ENCODE measurements at regions not wholly inside any gene's neighbourhood (a gene's known extent, or its start where the extent isn't known, plus 50 kb on each side); places are given as distances from the start of the nearest gene placed in this dataset.

DNA sequence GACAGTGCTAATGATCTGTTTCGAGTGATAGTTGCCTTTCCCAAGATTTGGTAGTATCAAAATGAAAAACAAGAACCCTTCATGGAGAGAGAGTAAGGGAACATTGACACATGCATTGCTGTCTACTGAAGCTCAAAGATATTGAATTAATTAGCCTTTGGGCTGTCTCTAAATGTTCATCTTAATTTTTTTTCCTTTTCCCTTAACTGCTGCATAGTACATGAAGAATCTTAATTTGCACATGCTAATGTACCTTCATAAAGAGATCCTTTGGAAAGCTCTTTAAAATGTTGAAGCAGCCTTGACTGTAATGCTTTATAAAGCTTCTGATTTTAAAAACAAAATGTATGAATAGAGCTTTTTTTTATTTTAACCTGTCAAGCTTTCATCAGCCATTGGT is 452.2 kb downstream of the TUSC7 start:
- no peak for DNase-seq (ENCODE audit: low read depth in 4 of 4, low spot score in 3 of 4)

DNA sequence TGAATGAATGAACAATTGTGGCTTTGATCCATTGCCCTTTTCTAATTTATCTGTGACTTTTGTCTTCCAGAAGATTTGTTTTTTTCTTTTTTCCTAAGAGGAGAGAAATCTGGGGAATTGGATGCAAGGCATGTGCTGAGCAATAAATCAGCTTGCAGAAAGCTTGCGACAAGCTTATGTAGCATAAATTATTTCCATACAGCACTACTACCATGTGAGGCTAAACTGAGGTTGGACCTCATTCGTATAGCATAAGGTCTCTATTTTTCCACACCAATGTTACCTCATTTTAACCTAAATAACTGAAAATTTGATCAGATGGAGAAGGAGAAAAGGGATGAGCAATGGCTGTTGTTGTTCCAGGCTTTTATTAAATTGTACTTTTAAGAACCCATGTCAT is 455.6 kb downstream of the TUSC7 start:
- DNase-seq (ENCODE audit: low read depth in 4 of 4, low spot score in 3 of 4): no peak

DNA sequence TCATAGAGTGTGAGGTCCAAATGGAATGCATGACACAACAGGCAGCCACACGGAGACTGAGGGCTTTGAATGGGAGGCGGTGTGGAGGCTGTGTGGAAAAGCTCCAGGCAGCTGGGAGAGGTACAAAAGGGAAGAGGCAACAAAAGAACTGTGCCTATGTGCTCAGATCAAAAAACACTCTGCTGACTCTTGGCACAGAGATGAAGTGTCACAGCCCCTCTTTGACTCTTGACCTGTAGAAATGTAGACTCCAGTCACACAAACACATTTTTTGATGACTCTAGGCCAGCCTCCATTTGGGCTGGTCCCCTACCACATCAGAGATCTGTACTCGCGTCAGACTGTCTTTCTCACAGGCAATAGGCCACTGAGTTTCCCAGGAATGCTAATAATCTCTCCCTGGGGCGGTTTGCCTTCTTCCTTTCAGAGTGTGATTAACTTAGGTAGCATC is 456.0 kb downstream of the TUSC7 start:
- DNase-seq (ENCODE audit: low read depth in 4 of 4, low spot score in 3 of 4): no peak

DNA sequence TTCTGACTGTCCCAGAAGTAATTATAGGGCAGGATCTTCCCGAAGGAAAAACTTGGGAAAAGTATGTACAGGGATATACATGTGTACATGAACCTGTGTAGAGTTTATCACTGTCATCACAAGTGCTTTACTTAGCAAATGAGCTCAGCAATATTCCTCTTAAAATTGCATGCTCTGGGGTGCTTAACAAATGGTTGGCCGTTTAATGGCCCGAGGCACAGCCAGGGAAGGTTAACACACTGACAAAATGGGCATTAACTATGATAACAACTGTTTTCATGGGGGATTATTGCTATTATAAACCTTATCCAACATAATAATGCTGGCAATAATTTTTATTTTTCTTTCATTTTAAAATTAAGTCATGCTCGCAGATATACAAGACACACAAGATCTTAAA is 459.3 kb downstream of the TUSC7 start:
- no peak for DNase-seq (ENCODE audit: low read depth in 4 of 4, low spot score in 3 of 4)

DNA sequence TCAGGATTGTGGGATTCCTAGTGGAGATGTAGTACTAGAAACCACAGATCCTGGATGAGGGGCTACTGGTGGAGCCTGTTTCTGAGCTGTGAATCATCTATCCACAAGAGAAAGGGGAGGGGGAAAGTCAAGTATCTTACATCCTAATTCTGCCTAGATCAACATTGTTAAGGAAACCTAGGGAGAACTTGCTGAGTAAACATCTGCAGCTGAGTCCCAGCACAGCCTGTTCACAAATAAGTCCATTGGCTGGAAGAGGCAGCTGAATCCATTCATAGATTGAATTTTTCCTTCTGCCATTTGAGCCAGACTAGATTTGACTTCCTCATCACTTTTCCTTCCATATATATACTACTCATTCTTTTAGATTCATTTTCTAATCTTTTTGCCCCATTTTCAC is 460.5 kb downstream of the TUSC7 start:
- DNase-seq (ENCODE audit: low read depth in 4 of 4, low spot score in 3 of 4): no peak

DNA sequence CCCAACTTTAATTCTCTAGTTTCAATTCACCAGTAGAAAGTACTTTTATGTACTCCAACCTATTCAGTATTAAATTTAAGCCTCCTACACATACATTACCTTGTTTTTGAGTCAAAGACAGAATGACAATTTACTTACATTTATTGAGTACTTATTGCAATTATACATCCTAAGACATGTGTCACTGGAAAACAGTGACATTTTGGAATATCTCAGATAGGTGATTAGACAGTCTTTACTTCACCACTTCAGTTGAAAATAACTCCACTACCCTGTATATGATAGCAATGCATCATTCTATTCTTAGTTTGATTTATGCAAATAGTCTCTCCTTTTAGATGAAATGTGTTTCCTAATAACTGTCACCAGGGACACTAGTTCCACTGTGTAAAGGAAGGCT is 461.5 kb downstream of the TUSC7 start:
- no peak for DNase-seq (ENCODE audit: low read depth in 4 of 4, low spot score in 3 of 4)

DNA sequence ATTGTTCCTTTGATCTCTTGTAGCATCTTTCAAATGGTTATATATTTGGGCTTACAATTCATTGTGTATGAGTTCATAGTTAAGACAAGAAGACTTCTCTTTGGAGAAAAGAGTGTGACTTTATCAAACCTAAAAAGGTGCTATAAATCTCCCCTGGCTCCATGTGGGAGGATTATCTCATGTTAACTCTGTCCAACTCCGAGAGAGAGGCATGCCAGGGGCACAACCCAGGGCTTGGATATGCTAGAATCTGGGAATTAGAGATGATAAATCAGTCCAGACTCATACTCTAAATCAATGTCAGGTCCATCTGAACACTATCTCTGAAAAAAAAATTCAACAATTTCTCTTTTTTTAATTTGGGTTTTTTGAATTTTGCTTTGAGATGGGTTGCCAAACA is 462.8 kb downstream of the TUSC7 start:
- no peak for DNase-seq (ENCODE audit: low read depth in 4 of 4, low spot score in 3 of 4)

DNA sequence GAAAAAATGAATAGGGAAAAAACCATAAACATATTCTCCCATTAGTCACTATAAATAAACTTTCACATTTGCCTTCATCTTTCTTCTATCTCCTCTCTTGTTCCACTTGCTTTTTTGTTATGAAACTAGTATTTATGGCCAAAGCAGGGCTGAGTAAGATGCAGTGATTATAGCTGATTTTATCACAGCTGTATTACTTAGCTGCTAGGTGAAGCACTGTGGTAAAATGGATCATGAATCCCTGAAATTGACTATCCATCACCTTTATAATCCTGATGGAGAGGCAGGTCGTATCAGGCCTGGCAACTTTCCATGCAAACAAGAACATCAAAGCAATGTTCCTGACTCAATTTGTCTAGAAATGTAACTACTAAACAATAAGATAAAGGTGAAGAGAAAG is 471.6 kb downstream of the TUSC7 start:
- no peak for DNase-seq (ENCODE audit: low read depth in 4 of 4, low spot score in 3 of 4)

DNA sequence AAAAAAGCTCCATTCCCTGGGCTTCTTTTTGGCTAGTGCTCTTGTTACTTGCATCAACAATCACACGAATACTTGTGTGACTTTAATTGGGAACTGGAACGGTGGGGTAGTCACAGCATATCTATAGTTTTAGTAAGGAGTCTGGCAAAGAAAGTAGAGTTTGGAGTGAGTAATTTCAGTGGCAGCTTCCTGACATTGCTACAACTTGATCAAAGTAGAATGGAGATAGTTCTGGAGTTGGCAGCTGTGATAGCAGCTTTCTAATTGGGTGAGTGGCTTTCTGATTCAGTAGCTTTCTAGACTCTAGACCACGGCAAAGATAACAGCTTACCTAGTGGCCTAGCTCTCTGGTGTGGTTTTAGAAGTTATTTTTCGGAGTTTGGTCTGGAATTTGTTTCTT is 475.0 kb downstream of the TUSC7 start:
- DNase-seq (ENCODE audit: low read depth in 4 of 4, low spot score in 3 of 4): no peak

DNA sequence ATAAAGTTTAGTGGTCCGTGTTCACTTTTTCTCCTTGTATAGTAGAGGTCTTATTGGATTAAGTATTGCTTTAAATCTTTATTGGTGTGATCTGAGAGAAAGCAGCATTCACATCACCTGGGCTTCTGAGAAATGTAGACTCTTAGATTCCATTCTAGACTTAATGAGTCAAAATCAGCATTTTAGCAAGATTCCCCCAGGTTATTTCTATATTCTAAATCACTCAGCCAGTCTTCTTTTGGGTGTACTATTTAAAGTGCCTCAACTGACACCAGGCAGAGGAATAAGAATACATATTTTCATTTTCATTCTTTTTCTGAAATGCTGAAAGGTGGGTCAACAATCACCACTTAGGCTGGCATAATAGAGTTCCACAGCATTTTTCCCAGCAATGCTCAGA is 481.7 kb downstream of the TUSC7 start:
- DNase-seq (ENCODE audit: low read depth in 4 of 4, low spot score in 3 of 4): no peak

DNA sequence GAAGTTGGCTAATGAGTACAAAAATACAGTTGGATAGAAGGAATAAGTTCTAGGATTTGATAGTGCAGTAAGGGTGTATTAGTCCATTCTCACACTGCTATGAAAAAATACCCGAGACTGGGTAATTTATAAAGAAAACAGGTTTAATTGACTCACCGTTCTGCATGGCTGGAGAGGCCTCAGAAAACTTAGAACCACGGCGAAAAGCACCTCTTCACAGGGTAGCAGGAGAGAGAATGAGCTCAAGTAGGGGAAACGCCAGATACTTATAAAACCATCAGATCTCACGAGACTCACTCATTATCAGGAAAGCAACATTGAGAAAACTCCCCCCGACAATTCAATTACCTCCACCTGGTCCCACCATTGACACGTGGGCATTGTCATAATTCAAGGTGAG is 483.3 kb downstream of the TUSC7 start:
- no peak for DNase-seq (ENCODE audit: low read depth in 4 of 4, low spot score in 3 of 4)

DNA sequence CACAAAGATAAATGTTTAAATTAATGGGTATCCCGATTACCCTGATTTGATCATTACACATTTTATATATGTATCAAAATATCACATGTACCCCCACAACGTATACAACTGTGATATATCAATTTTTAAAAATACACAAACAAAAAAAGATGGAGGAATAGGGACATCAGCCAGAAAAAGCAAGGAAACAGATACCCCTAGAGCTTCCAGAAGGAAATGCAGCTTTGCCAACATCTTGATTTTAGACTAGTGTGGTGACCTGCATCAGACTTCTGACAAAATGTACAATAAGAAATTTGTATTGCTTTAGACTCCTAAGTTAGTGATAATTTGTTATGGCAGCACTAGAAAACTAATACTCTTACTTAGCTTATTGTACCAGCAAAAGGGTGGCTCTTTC is 483.8 kb downstream of the TUSC7 start:
- DNase-seq (ENCODE audit: low read depth in 4 of 4, low spot score in 3 of 4): no peak

DNA sequence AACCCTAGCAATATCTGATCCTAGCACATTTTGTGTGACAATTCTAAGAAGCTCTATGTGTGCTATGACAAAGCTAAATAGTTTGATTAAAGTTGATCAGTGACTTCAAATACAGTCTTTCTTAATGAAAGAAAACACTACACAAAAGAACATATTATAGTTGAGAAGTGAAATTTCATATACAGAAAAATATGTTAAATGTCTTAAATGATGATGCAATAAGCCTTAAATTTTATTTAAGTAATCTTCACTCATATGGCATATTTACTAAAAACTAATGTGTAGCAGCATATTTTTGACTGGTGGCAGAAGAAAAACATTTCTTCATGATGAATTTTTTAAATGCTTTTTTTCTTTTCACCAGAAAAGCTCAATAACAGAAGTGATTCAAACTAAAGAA is 485.5 kb downstream of the TUSC7 start:
- no peak for DNase-seq (ENCODE audit: low read depth in 4 of 4, low spot score in 3 of 4)

DNA sequence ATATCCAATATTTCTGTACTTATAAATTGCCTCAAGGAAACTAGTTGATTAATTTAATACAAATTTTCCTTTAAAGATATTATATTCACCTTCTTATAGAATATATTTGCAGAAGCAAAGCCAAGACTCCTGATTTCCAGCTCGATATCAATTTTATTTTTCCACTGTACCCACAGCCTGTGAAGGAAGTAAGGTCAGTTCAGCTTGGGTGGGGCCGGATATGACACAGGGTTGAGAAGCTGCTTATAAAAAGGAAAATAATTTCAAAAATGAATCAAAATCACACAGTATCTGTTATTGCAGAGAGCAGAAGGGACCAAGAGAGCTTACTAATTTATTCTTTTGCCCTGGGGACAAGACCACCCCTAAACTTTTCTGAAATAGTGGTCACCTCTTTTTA is 491.4 kb downstream of the TUSC7 start:
- DNase-seq (ENCODE audit: low read depth in 4 of 4, low spot score in 3 of 4): no peak

DNA sequence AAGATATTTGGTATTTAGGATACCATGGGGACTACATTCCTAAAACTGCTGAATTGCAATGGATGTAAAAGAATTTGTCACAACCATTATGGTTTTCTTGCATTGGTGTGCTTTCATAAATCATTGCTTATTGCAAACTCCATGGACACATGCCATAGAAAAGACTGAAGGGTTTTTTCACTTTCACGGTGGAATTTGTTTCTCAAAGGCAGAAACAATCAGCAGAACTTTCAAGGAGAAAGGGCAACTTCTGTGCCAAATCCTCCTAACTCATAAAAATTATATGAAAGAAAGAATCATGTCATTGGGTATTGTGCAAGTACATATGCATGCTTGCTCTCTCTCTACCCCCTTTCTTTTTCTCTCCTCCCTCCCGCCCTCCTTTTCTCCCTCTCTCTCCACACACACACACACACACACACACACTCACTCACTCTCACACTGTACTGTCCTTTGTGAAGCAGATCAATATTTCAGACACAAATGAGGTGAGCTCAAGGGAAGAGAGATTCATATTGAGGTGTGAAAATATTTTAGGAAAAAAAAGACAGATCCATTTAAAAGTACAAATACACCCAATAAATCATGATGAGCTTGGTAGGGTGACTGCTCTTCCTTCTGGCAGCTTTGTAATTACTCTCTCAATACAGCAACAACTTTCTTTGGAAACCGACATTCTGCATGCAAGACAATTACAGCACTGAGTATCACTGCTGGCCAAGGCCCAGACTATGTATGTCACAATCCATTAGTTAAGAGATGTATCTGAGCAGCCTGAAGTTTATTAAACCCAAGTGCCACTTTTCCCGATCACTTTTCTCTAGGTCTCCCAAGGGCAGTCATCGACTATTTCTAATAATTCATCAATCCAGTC is 492.6 kb downstream of the TUSC7 start:
- no peak for DNase-seq (ENCODE audit: low read depth in 4 of 4, low spot score in 3 of 4)

DNA sequence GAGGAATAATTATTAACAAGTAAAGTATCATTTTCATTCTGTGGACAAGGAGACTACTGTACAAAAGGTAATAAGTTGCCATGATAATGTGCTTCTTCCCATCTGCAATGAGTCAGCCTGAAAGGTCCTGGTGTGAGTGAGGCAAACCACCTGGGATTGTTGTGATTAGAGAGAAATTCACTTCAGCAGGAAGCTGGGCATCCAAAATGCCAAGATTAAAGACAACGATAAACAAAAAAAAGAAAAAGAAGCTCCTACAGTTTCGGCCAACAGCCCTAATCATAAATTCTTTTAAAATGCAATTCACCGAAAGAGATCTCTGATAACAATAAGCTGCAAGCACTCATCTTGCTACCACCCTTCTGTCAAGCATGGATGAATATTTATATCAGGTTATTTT is 507.8 kb downstream of the TUSC7 start:
- no peak for DNase-seq (ENCODE audit: low read depth in 4 of 4, low spot score in 3 of 4)

DNA sequence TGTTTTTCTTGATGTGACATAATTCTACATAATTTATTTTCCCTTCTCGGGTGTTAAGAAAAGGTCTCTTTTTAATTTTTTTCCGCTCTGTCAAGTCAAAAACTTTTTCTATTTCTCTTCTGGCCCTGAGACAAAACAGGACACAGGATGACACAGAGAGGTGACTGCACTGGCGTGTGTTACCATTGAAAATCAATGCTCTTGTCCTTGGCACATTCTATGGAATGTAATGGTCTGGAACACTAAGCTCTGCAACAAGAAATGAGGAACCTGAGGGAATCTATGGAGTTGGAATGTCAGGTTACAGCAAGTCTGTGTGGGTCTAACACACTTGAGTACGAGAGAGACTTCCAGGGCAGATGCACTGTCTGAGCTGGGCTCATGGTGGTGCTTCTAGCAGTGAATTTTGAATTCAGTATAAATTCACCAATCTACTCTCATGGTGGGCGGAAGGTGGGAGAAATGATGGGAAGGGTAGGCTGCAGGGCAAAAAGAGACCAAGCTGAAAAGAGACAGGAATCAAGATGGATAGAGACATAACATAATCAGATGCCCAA is 508.3 kb downstream of the TUSC7 start:
- DNase-seq (ENCODE audit: low read depth in 4 of 4, low spot score in 3 of 4): no peak

DNA sequence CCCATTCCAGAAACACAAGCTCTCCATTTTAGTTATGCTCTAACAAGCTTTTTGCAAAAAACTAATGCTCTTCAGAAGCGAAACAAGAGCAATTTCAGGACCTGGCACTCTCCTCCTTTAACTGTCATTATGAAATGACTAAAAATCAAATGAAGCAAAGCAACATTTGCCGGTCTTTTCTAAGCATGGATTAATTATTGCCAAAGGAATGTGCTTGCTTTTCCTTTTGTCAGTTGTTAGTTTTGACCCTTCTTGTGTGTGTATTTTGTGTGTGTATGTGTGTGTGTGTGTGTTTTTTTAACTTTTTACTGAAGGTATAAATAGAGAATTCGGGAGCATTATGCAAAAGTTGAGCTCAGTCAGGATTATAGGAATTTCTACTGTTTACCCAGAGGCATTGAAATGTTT is 509.1 kb downstream of the TUSC7 start:
- DNase-seq (ENCODE audit: low read depth in 4 of 4, low spot score in 3 of 4): no peak

DNA sequence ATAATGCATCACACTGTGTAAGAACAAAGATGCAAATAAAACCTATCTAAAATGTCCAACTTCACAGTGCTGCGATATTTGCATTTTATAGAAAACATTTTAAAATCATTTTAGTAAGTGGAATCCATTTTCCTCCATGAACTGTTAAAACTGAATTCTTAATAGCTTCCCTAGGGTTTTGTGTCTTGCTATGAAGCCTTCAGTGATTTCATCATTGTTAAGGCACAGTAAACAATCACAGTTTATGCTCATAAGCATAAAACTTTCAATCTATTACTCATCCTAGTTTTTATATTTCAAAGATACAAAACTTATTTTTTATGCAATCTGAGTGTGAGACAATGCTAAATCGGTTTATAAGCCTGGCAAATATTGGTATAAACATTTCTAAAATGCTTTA is 509.7 kb downstream of the TUSC7 start:
- no peak for DNase-seq (ENCODE audit: low read depth in 4 of 4, low spot score in 3 of 4)

DNA sequence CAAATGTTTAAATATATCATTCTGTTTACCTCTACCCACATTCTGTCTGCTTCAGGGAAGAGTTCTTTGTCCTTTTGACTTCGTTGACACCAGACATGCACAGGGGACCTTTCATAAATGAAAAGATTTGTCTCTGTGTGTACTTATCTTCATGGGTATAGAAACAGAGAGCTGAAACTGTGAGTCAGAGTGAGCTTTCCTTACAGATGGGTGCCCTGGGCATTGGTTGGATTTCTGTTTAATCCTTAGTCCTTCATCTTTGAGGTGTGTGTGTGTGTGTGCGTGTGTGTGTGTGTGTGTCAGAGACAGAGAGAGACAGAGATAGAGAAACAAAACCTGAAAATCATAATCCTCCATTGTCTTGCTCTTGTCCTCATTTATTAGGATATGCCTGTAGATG is 517.4 kb downstream of the TUSC7 start:
- no peak for DNase-seq (ENCODE audit: low read depth in 4 of 4, low spot score in 3 of 4)

DNA sequence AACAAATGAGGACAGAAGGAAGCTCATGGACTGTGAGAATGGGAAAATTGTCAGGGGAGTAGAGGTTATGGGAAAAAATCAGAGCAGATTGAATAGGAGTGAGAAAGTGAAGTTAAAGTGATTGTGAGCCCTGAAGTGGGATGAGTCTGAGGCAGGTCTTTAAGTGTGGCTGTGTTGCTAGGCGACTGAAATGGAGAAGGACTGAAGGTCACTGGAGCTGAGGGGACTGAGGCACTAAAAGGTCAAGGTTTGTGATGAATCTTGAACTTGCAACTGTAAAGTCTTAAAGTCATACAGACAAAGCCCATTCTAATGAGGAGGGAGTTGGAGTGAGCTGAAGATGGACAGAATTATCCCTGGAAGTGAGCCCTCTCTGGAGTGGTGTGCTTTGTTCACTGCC is 518.9 kb downstream of the TUSC7 start:
- no peak for DNase-seq (ENCODE audit: low read depth in 4 of 4, low spot score in 3 of 4)

DNA sequence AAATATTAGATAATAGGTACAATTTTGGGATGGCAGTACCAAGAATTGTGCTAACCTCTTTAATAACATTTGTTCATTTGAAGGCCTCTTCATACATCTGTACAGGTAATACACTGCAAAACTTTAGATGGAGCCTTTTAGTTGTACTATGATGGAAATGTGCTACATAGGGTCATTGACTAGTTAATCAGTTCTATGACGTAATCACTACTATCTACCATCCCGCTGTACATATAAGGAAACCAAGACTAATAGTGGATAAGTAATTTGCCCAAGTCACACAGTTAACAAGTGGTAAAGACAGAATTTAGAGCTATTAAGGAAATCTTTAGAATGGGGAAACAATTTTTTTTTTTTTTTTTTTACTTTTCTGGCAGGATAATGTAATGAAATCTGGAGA is 521.3 kb downstream of the TUSC7 start:
- no peak for DNase-seq (ENCODE audit: low read depth in 4 of 4, low spot score in 3 of 4)

DNA sequence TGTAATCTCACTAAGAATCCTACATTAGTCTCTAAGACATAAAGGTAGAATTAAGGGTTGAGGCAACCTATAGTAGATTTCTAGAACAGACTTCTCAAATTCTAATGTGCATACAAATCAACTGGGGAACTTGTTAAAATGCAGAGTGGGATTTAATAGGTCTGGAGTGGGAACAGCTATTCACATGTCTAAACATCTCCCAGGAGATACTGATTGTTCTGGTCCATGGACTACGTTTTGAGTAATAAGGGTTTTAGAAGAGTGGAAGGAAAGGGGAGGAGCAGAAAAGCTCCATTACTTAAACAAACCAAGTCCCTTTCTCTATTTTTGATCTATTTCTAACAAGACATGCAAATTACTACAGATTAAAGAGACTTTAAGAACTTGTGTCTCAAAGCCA is 524.8 kb downstream of the TUSC7 start:
- DNase-seq (ENCODE audit: low read depth in 4 of 4, low spot score in 3 of 4): no peak

All from left renal pelvis (tissue), 4 donors.